HEK293 (cell line): ENCODE measurements at regions not wholly inside any gene's neighbourhood (a gene's known extent, or its start where the extent isn't known, plus 50 kb on each side); places are given as distances from the start of the nearest gene placed in this dataset.

Source experiments
- CTCF ChIA-PET: fragments of 350-600 bp; formaldehyde crosslinking; extraction: SDS; loops from one replicate; lab custom pipeline; 2021; ENCODE audit warnings: antibody characterized with exemption; lab: Yijun Ruan, JAX
- POLR2A ChIA-PET: fragments of 300-600 bp; formaldehyde crosslinking; extraction: SDS; loops from one replicate; lab custom pipeline; 2020; ENCODE audit warnings: antibody characterized with exemption, inconsistent platforms; lab: Yijun Ruan, JAX
- H3K27ac ChIP-seq: fragments of 200-500 bp; sonication (Bioruptor generic); 2 replicates; pipeline ENCODE4 v1.5.1; 2014; ENCODE audit warnings: low read depth, low read length, control low read depth, inconsistent platforms; ENCODE audit errors: extremely low read depth
- H3K36me3 ChIP-seq, 2 experiments: fragments of 200-500 bp in 1 of 2; sonication (Bioruptor generic) in 1 of 2; 1 replicate in 1 of 2; 2 replicates in 1 of 2; pipeline ENCODE4 v1.5.1; 2014 to 2017; ENCODE audit warnings: inconsistent platforms in 2 of 2, low read length in 2 of 2; ENCODE audit not compliant: control insufficient read depth in 2 of 2, insufficient read depth in 1 of 2
- H3K4me1 ChIP-seq: fragments of 200-500 bp; sonication (Bioruptor generic); 2 replicates; pipeline ENCODE4 v1.5.1; 2014; ENCODE audit warnings: mild to moderate bottlenecking, low read length, inconsistent platforms; ENCODE audit not compliant: control insufficient read depth, insufficient read depth
- H3K4me3 ChIP-seq: 2 replicates; pipeline ENCODE4 v1.5.1; 2011; ENCODE audit warnings: low read depth, mild to moderate bottlenecking, control low read depth, low read length, moderate library complexity
- H3K9me3 ChIP-seq: fragments of 200-500 bp; sonication (Bioruptor generic); 2 replicates; pipeline ENCODE4 v1.5.1; 2014; ENCODE audit warnings: low read depth, low read length, inconsistent platforms; ENCODE audit not compliant: control insufficient read depth, insufficient read depth
- BCL11A ChIP-seq: fragments of 450-650 bp; formaldehyde crosslinking; IDR thresholded peaks from 2 replicates; pipeline ENCODE4 v1.5.1; 2016; ENCODE audit warnings: low read depth, missing biosample characterization, missing genetic modification characterization
- CTCF ChIP-seq: fragments of 450-650 bp; formaldehyde crosslinking; IDR thresholded peaks from 2 replicates; pipeline ENCODE4 v1.5.1; 2016; ENCODE audit warnings: missing biosample characterization, missing genetic modification characterization
- GLI2 ChIP-seq: fragments of 450-650 bp; formaldehyde crosslinking; IDR thresholded peaks from 2 replicates; pipeline ENCODE4; 2017; ENCODE audit warnings: missing biosample characterization, missing genetic modification characterization, low read depth, borderline replicate concordance
- HOXC10 ChIP-seq: sonication (generic); formaldehyde crosslinking; IDR thresholded peaks from 2 replicates; pipeline ENCODE4 v1.8.1; 2023; ENCODE audit warnings: mild to moderate bottlenecking, missing genetic modification reagents
- KLF1 ChIP-seq: fragments of 450-650 bp; formaldehyde crosslinking; IDR thresholded peaks from 2 replicates; pipeline ENCODE4 v1.5.1; 2016; ENCODE audit warnings: missing biosample characterization, missing genetic modification characterization
- KLF9 ChIP-seq: fragments of 450-650 bp; formaldehyde crosslinking; IDR thresholded peaks from 2 replicates; pipeline ENCODE4 v1.5.1; 2016; ENCODE audit warnings: missing biosample characterization, missing genetic modification characterization, low read depth
- OSR2 ChIP-seq: fragments of 450-650 bp; formaldehyde crosslinking; IDR thresholded peaks from 2 replicates; pipeline ENCODE4 v1.5.1; 2016; ENCODE audit warnings: missing biosample characterization, missing genetic modification characterization
- PRDM1 ChIP-seq: fragments of 450-650 bp; formaldehyde crosslinking; IDR thresholded peaks from 2 replicates; pipeline ENCODE4; 2016; ENCODE audit warnings: missing biosample characterization, missing genetic modification characterization
- RBAK ChIP-seq: fragments of 450-650 bp; formaldehyde crosslinking; IDR thresholded peaks from 2 replicates; pipeline ENCODE4 v1.5.1; 2016; ENCODE audit warnings: missing biosample characterization, missing genetic modification characterization
- ZBTB21 ChIP-seq: fragments of 450-650 bp; formaldehyde crosslinking; IDR thresholded peaks from 2 replicates; pipeline ENCODE4 v1.5.1; 2017; ENCODE audit warnings: missing biosample characterization, missing genetic modification characterization
- ZBTB26 ChIP-seq: fragments of 450-650 bp; formaldehyde crosslinking; optimal IDR thresholded peaks from 2 replicates; pipeline ENCODE3; 2016; ENCODE audit warnings: missing biosample characterization, mild to moderate bottlenecking, missing genetic modification characterization
- ZBTB48 ChIP-seq: fragments of 450-650 bp; formaldehyde crosslinking; IDR thresholded peaks from 2 replicates; pipeline ENCODE4 v1.5.1; 2016; ENCODE audit warnings: missing biosample characterization, missing genetic modification characterization
- ZFP3 ChIP-seq: fragments of 450-650 bp; formaldehyde crosslinking; IDR thresholded peaks from 2 replicates; pipeline ENCODE4 v1.5.1; 2016; ENCODE audit warnings: low read depth, missing biosample characterization, missing genetic modification characterization
- ZNF16 ChIP-seq: fragments of 450-650 bp; formaldehyde crosslinking; IDR thresholded peaks from 2 replicates; pipeline ENCODE4 v1.5.1; 2016; ENCODE audit warnings: low read depth, missing biosample characterization, missing genetic modification characterization
- ZNF184 ChIP-seq: fragments of 450-650 bp; IDR thresholded peaks from 2 replicates; pipeline ENCODE4 v1.5.1; 2018; ENCODE audit warnings: missing biosample characterization, mild to moderate bottlenecking, missing genetic modification characterization
- ZNF335 ChIP-seq: fragments of 450-650 bp; formaldehyde crosslinking; conservative IDR thresholded peaks from 2 replicates; pipeline ENCODE4 v1.5.1; 2016; ENCODE audit warnings: missing biosample characterization, missing genetic modification characterization
- ZNF426 ChIP-seq: fragments of 450-650 bp; formaldehyde crosslinking; IDR thresholded peaks from 2 replicates; pipeline ENCODE4 v1.5.1; 2017; ENCODE audit warnings: missing biosample characterization, missing genetic modification characterization, mild to moderate bottlenecking, inconsistent platforms, moderate library complexity
- ZNF433 ChIP-seq: fragments of 450-650 bp; formaldehyde crosslinking; IDR thresholded peaks from 2 replicates; pipeline ENCODE4 v1.5.1; 2016; ENCODE audit warnings: missing biosample characterization, missing genetic modification characterization, low read depth
- ZNF561 ChIP-seq: fragments of 450-650 bp; IDR thresholded peaks from 2 replicates; pipeline ENCODE4 v1.5.1; 2018; ENCODE audit warnings: missing biosample characterization, missing genetic modification characterization, borderline replicate concordance
- ZNF580 ChIP-seq: fragments of 450-650 bp; formaldehyde crosslinking; IDR thresholded peaks from 2 replicates; pipeline ENCODE4 v1.5.1; 2016; ENCODE audit warnings: missing biosample characterization, missing genetic modification characterization
- ZNF626 ChIP-seq: fragments of 450-650 bp; sonication (Bioruptor Pico); formaldehyde crosslinking; IDR thresholded peaks from 2 replicates; pipeline ENCODE4 v1.5.1; 2018; ENCODE audit warnings: missing biosample characterization, missing genetic modification characterization, inconsistent platforms
- TF ChIP-seq, protein P1 (sequence below): fragments of 450-650 bp; formaldehyde crosslinking; IDR thresholded peaks from 2 replicates; pipeline ENCODE4 v1.5.1; 2017; ENCODE audit warnings: missing biosample characterization, missing genetic modification characterization
- TF ChIP-seq, protein P2 (sequence below): fragments of 450-650 bp; formaldehyde crosslinking; IDR thresholded peaks from 2 replicates; pipeline ENCODE4 v1.5.1; 2016; ENCODE audit warnings: missing biosample characterization, missing genetic modification characterization
- TF ChIP-seq, protein P3 (sequence below): fragments of 450-650 bp; formaldehyde crosslinking; IDR thresholded peaks from 2 replicates; pipeline ENCODE4 v1.5.1; 2016; ENCODE audit warnings: missing biosample characterization, missing genetic modification characterization, borderline replicate concordance

DNA sequence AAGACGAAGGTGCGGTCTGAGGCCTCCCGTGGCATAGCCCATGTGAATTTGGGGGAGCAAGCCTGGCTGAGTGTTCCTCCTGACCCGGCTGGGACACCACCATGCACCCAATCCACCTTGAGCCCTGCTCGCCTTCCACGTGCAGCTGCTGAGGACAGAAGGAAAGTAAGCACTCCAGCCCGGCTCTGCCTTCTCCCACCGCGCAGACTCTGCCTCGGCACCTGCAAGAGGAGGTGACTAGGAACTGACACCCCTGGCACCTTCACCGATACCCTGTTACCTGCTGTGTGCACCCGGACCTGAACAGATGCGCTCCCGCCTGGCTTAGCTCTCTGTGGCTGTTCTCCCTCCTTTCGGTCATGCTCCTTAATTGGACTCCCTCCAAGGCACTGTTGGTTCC lies 57.0 kb upstream of the OPN4 start:
- ChIA-PET POLR2A (interaction anchor here (0.6 kb wide), 1 partner anchor 139 kb away, joined by 4 read pairs; no protein-coding TSS in a partner anchor), CTCF (interaction anchor here (0.6 to 0.7 kb wide), 4 partner anchors 12 to 1176 kb away, joined by 3 to 5 read pairs (median 4); no protein-coding TSS in a partner anchor)
- no peaks in the 10 kb centered on the region for H3K36me3 ChIP-seq

DNA sequence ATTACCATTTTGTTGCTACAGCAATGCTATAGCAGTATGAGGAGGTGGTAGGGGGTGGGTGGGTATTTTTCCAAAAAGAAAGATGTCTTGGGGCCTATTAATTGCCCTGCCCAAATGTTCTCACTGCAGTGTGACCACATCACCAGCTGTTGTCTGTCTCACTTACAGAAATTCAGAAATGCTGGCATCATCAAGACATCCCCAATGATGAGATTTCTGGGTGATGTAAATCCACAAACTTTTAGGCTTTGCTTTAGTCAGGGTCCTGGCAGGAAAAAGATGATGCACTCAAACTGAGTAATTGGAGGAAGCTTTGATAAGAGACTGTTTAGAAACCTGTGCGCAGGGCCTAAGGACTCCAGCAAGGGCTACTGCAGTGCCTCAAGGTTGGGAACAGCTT lies 56.2 kb upstream of the OPN4 start:
- H3K4me3 ChIP-seq: no peak overlapping the region
- TF ChIP-seq OSR2 (tag by site-specific recombination) (no peak), ZNF335 (peak; percentile 58)
- POLR2A ChIA-PET: no interaction called here
- H3K4me1 ChIP-seq: no peaks in the 10 kb centered on the region
- H3K36me3 ChIP-seq: no peaks in the 10 kb centered on the region
- H3K27ac ChIP-seq: no peak overlapping the region
- CTCF ChIA-PET: interaction anchor here (0.7 to 1.2 kb wide), 2 partner anchors 12 to 224 kb away, joined by 3 to 4 read pairs; no protein-coding TSS in a partner anchor
- no peaks in the 10 kb centered on the region for H3K9me3 ChIP-seq

More for the DNA sequence above, 57.0 kb upstream of the OPN4 start:
- Histone ChIP-seq H3K4me1 (no peaks in the 10 kb centered on the region), H3K9me3 (no peaks in the 10 kb centered on the region), H3K4me3 (no peak overlapping the region), H3K27ac (no peak overlapping the region)
- TF ChIP-seq ZBTB21 (tag by site-specific recombination) (no peak), ZNF16 (no peak), ZNF626 (tag by site-specific recombination) (no peak), ZNF580 (tag by site-specific recombination) (no peak), ZFP3 (no peak), ZNF433 (tag by site-specific recombination) (no peak), ZNF426 (tag by site-specific recombination) (no peak), GLI2 (tag by site-specific recombination) (no peak), PRDM1 (tag by site-specific recombination) (no peak), BCL11A (no peak), CTCF (tag by site-specific recombination) (no peak), ZBTB26 (tag by site-specific recombination) (no peak), KLF1 (tag by site-specific recombination) (no peak)
- TF ChIP-seq, protein P1, sequence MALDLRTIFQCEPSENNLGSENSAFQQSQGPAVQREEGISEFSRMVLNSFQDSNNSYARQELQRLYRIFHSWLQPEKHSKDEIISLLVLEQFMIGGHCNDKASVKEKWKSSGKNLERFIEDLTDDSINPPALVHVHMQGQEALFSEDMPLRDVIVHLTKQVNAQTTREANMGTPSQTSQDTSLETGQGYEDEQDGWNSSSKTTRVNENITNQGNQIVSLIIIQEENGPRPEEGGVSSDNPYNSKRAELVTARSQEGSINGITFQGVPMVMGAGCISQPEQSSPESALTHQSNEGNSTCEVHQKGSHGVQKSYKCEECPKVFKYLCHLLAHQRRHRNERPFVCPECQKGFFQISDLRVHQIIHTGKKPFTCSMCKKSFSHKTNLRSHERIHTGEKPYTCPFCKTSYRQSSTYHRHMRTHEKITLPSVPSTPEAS (tag by site-specific recombination): no peak
- TF ChIP-seq, protein P2, sequence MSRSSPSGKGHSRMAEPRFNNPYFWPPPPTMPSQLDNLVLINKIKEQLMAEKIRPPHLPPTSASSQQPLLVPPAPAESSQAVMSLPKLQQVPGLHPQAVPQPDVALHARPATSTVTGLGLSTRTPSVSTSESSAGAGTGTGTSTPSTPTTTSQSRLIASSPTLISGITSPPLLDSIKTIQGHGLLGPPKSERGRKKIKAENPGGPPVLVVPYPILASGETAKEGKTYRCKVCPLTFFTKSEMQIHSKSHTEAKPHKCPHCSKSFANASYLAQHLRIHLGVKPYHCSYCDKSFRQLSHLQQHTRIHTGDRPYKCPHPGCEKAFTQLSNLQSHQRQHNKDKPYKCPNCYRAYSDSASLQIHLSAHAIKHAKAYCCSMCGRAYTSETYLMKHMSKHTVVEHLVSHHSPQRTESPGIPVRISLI (tag by site-specific recombination): no peak

DNA sequence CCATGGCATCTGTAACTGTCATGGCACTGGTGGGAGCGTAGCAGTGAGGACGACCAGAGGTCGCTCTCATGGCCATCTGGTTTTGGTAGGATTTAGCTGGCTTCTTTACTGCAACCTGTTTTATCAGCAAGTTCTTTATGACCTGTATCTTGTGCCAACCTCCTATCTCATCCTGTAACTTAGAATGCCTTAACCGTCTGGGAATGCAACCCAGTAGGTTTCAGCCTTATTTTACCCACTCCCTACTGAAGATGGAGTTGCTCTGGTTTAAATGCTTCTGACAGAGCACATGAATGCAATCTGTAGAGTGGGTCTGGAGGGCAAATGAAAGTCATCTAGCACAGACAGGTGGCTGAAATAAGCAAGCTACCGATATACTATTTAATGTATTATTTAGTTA lies 55.3 kb upstream of the OPN4 start:
- Histone ChIP-seq H3K36me3 (no peaks in the 10 kb centered on the region), H3K9me3 (no peaks in the 10 kb centered on the region), H3K27ac (no peak overlapping the region), H3K4me3 (no peak overlapping the region), H3K4me1 (no peaks in the 10 kb centered on the region)
- CTCF ChIA-PET: interaction anchor here (0.7 kb wide), 1 partner anchor 73 kb away, joined by 3 read pairs; no protein-coding TSS in a partner anchor
- POLR2A ChIA-PET: no interaction called here
- TF ChIP-seq, protein P3, sequence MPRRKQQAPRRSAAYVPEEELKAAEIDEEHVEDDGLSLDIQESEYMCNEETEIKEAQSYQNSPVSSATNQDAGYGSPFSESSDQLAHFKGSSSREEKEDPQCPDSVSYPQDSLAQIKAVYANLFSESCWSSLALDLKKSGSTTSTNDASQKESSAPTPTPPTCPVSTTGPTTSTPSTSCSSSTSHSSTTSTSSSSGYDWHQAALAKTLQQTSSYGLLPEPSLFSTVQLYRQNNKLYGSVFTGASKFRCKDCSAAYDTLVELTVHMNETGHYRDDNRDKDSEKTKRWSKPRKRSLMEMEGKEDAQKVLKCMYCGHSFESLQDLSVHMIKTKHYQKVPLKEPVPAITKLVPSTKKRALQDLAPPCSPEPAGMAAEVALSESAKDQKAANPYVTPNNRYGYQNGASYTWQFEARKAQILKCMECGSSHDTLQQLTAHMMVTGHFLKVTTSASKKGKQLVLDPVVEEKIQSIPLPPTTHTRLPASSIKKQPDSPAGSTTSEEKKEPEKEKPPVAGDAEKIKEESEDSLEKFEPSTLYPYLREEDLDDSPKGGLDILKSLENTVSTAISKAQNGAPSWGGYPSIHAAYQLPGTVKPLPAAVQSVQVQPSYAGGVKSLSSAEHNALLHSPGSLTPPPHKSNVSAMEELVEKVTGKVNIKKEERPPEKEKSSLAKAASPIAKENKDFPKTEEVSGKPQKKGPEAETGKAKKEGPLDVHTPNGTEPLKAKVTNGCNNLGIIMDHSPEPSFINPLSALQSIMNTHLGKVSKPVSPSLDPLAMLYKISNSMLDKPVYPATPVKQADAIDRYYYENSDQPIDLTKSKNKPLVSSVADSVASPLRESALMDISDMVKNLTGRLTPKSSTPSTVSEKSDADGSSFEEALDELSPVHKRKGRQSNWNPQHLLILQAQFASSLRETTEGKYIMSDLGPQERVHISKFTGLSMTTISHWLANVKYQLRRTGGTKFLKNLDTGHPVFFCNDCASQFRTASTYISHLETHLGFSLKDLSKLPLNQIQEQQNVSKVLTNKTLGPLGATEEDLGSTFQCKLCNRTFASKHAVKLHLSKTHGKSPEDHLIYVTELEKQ: no peak
- TF ChIP-seq RBAK (tag by site-specific recombination): no peak
- no peak for TF ChIP-seq ZNF184
- no peak for TF ChIP-seq KLF9
- TF ChIP-seq ZBTB48 (tag by site-specific recombination): no peak
- no peak for TF ChIP-seq HOXC10 (CRISPR knock-in tag)
- no peak for TF ChIP-seq ZNF561 (tag by site-specific recombination)
